Muscle layer of duodenum (tissue), 2 donors: ENCODE measurements at regions not wholly inside any gene's neighbourhood (a gene's known extent, or its start where the extent isn't known, plus 50 kb on each side); places are given as distances from the start of the nearest gene placed in this dataset.
"Not testable (repeated sequence)": the region's sequence is repeated elsewhere in the genome, so short reads cannot be mapped to it uniquely, and the experiment has no call there.

Source experiments
- H3K27ac ChIP-seq: one replicate; pipeline ENCODE4 v1.7.0; 2013; ENCODE audit warnings: mild to moderate bottlenecking, low read length
- H3K27me3 ChIP-seq: one replicate; pipeline ENCODE4 v1.7.0; 2013; ENCODE audit warnings: low read depth, mild to moderate bottlenecking, control low read depth, low read length
- H3K36me3 ChIP-seq, 2 donors: one replicate each; pipeline ENCODE4 v1.7.0; 2013; ENCODE audit warnings: low read length in 2 of 2, control low read depth in 1 of 2, mild to moderate bottlenecking in 1 of 2; ENCODE audit not compliant: insufficient read depth in 2 of 2, control insufficient read depth in 1 of 2
- H3K4me1 ChIP-seq, 2 donors: one replicate each; pipeline ENCODE4 v1.7.0; 2013; ENCODE audit warnings: low read length in 2 of 2, mild to moderate bottlenecking in 2 of 2, control low read depth in 1 of 2, moderate library complexity in 1 of 2; ENCODE audit not compliant: insufficient read depth in 2 of 2, control insufficient read depth in 1 of 2
- H3K4me3 ChIP-seq, 2 donors: one replicate each; pipeline ENCODE4 v1.7.0; 2013; ENCODE audit warnings: low read length in 2 of 2, low read depth in 1 of 2, mild to moderate bottlenecking in 1 of 2
- H3K9me3 ChIP-seq, 2 donors: one replicate each; pipeline ENCODE4 v1.7.0; 2013; ENCODE audit warnings: low read length in 2 of 2, control low read depth in 1 of 2, mild to moderate bottlenecking in 1 of 2; ENCODE audit not compliant: control insufficient read depth in 1 of 2
- donor health status: healthy.

DNA sequence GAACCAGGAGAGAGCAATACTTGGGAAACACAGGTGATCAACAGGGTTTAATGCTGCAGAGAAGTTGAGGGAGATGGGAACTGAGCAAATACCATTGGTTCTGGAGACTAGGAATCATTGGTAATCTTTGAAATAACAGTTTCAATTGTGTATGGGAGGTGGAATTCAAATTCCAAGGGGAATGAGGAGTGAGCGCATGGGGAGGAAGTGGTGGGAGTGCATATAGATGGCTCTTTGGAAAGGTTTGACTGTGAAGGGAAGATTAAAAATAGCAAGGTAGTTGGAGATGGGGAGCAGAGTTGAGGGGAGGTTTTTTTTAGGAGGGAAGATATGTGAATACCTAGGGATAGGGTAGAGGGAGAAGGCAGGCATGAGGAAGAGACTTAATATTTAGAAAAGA, 51.1 kb upstream of the ROPN1 start:
- Histone ChIP-seq H3K27ac (no peak overlapping the region), H3K27me3 (no peaks in the 10 kb centered on the region), H3K4me1 (no peaks in the 10 kb centered on the region), H3K36me3 (no peaks in the 10 kb centered on the region), H3K4me3 (no peak overlapping the region), H3K9me3 (no peaks in the 10 kb centered on the region)

DNA sequence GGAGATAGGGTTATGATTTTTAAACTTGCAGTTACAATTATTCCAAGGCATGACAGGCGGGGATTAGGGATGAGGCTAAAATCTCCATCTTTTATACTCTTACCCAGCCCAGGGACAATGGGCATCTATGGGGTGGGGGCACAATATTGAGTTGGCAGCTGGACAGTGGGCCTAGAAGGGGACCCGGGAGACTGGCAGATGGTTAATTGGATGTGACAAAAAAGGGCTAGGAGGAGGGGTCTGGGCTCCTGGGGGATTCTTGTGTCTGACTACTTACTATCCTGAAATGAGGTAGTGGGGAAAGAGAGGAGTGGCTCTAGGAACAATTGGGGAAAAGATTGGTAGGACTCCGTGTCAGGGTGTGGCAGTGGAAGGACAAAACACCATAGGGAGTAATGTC, 53.0 kb upstream of the ROPN1 start:
- no peak overlapping the region for H3K4me3 ChIP-seq
- no peaks in the 10 kb centered on the region for H3K9me3 ChIP-seq
- no peaks in the 10 kb centered on the region for H3K36me3 ChIP-seq
- no peaks in the 10 kb centered on the region for H3K4me1 ChIP-seq
- no peak overlapping the region for H3K27ac ChIP-seq
- no peaks in the 10 kb centered on the region for H3K27me3 ChIP-seq

DNA sequence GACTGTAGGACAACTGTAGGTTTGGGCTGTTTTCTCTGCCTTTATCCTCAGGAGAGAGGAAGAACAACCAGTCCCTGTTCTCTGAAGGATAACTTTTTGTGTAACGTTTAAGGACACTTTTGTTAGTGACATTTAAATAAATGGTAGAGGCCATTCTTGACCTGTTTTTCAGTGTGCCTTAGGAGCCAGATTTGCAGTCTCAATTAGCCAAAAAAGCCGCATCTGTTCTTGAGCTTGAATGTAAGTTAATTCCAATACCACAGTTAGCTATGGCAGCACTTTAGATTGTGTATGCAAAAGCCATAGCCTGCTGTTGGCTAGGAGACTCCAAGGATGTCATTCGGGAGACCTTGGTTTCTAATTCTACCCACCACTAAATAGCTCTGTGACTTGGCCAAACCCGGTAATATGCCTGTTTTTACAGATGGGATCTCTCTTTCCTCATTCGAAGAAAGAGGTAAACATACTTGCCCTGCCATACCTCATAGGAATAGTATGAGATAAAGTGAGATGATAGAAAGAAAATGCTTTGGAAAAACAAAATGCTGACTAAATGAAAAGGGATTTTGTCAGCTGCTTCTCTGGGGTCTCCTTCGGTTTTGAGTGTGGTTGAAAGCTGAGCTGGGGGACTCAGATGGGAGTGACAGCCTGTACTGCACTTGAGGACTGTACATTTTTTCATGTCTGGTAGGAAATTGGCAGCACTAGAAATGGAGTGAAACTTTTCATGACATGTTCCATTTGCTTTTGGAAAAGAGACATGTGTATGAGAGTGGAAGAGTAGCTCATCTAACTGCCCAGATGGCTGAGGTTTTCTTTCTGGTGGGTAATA, 57.3 kb upstream of the ROPN1 start:
- H3K36me3 ChIP-seq = no peaks in the 10 kb centered on the region
- no peaks in the 10 kb centered on the region for H3K9me3 ChIP-seq
- H3K27me3 ChIP-seq = no peaks in the 10 kb centered on the region
- H3K27ac ChIP-seq = no peak overlapping the region
- H3K4me3 ChIP-seq = no peak overlapping the region
- H3K4me1 ChIP-seq = no peaks in the 10 kb centered on the region

DNA sequence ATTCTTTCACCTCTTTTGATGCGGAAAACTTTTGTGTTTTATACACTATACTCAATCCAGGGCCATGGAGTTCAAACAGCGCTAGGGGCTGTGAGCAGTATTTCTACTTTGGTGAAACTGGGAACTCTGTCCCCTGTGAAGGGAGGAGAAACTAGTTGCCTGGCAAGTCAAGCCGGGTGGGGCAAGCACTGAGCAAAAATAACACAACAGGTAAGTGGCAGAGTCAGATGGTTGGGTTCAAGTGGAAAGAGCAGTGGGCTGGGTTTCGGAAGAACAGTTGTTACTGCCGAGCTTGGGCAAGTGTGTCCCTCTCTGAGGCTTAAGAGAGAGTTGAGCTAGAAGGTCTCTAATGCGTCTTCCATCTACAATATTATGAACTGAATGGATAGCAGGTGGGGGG, 59.7 kb upstream of the ROPN1 start:
- H3K4me1 ChIP-seq = no peaks in the 10 kb centered on the region
- H3K36me3 ChIP-seq = no peaks in the 10 kb centered on the region
- H3K27me3 ChIP-seq = no peaks in the 10 kb centered on the region
- no peak overlapping the region for H3K4me3 ChIP-seq
- H3K27ac ChIP-seq = no peak overlapping the region
- H3K9me3 ChIP-seq = no peaks in the 10 kb centered on the region

DNA sequence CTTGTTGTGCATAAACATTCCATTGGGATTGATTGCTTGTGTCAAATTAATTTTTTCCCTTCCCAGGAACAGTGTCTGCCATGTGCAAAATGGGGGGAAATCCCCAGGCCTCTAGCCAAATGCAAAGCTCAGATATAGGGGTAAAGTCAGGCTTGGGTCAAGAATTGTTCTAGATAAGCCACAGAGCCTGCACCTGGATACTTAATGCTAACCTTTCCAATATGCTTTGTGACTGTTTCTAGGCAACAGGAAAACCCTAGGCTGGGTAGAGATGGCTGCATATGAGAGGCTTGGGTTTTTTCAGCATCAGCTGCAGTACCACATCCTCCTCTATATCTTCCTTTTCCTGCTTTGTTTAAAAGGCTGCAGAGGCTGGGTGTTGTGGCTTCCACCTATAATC, 61.9 kb upstream of the ROPN1 start:
- H3K9me3 ChIP-seq = no peaks in the 10 kb centered on the region
- peaks cover 0 to 9% of the 10 kb centered on the region in 2 donors for H3K4me1 ChIP-seq
- H3K27me3 ChIP-seq = no peaks in the 10 kb centered on the region
- no peak overlapping the region for H3K4me3 ChIP-seq
- H3K27ac ChIP-seq = no peak overlapping the region
- no peaks in the 10 kb centered on the region for H3K36me3 ChIP-seq

DNA sequence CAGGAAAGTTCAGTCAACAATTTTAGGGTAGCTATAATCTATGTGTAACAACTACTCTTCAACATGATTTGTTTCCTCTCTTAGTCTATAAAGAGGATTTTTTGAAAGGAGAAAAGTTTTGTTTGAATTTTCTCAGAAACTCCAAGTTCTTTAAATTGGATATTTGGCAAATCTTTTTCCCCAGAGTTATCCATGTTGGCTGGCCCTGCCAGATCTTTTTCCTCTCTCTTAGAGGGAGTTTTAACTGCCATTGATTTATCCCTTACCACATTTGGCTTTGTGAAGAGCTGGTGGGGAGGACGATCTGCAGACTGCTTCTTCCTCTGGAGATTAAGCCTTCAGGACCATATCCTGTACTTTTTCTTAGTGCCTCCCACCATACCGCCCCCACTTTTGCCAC, 64.9 kb upstream of the ROPN1 start:
- no peak overlapping the region for H3K27ac ChIP-seq
- no peaks in the 10 kb centered on the region for H3K27me3 ChIP-seq
- no peaks in the 10 kb centered on the region for H3K36me3 ChIP-seq
- no peaks in the 10 kb centered on the region for H3K9me3 ChIP-seq
- no peak overlapping the region for H3K4me3 ChIP-seq
- H3K4me1 ChIP-seq = peaks cover 0 to 9% of the 10 kb centered on the region in 2 donors

DNA sequence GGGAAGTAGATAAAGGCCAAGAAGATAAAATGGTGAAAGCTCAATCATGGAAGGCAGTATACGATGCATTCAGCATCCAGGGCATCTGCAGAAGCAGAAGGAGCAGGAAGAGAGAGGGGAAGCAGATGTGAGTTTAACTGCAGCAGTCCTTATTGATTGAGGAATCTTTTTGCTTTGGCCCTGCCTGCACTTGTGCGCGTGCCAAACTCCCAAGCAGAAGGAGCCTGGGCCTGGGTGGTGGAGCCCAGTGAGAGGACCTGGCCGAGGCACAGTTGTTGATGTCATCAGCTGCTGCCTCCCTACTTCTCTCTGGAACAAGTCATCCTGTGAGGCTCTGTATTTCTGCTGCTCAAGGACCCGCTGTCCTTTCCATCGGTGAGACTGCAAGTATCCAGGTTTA, 65.5 kb upstream of the ROPN1 start:
- Histone ChIP-seq H3K27me3 (no peaks in the 10 kb centered on the region), H3K4me1 (peaks cover 0 to 9% of the 10 kb centered on the region in 2 donors), H3K4me3 (no peak overlapping the region), H3K36me3 (no peaks in the 10 kb centered on the region), H3K27ac (no peak overlapping the region), H3K9me3 (no peaks in the 10 kb centered on the region)

DNA sequence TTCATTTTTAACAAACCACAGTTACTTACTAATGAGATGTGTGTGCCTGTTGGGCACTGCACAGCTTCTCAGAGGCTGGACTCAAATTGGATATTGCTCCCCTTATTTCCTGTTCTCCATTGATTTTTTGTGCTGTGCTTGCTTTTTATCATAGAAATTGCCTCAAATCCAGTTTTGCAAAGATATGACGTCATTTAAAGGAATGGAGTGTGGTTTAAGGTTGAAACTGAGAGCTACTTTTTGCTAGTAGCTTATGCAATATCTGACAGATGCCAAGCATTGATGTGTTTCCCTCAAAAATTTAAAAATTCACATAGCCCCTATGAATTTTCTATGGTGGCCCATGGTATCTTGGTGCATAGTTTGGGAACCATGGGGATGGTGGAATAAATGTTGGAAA, 67.7 kb upstream of the ROPN1 start:
- H3K27me3 ChIP-seq = no peaks in the 10 kb centered on the region
- H3K36me3 ChIP-seq = no peaks in the 10 kb centered on the region
- H3K9me3 ChIP-seq = no peaks in the 10 kb centered on the region
- no peak overlapping the region for H3K4me3 ChIP-seq
- peaks cover 0 to 16% of the 10 kb centered on the region in 2 donors for H3K4me1 ChIP-seq
- H3K27ac ChIP-seq = no peak overlapping the region

DNA sequence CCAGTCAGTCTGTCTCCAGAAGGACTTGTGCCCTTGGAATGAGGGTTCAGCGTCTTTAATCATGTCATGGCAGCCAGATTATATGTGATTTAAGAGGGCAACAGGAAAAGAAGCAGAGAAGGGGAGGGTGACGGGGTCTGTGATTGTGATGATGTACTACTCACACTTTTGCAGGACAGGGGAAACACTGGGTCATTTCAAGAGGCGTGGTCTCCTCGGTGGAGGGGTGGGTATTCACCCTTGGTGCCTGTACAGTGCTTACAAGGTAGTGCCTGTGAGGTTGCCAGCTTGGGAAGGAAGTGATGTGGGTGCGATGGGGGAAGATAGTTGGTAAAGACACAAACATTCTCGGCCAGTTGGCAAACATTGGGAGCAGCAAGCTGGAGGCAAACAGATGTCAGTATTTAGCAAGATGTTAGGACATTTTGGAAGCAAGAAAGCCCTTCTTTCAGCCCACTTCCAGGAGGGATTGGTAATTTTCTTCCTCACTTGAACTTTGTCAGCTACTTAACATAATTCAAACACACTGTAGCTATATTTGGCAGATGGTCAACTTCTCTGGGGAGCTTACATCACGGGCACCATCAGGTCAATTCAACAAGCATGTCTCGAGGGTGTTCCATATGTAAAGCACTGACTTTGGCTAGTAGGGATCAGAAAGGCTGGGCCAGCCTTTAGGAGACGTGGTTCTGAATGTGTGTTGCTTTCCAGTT, 71.4 kb upstream of the ROPN1 start:
- H3K9me3 ChIP-seq = no peaks in the 10 kb centered on the region
- H3K36me3 ChIP-seq = no peaks in the 10 kb centered on the region
- H3K4me1 ChIP-seq = peaks cover 0 to 7% of the 10 kb centered on the region in 2 donors
- H3K4me3 ChIP-seq = no peak overlapping the region
- H3K27me3 ChIP-seq = no peaks in the 10 kb centered on the region
- no peak overlapping the region for H3K27ac ChIP-seq

DNA sequence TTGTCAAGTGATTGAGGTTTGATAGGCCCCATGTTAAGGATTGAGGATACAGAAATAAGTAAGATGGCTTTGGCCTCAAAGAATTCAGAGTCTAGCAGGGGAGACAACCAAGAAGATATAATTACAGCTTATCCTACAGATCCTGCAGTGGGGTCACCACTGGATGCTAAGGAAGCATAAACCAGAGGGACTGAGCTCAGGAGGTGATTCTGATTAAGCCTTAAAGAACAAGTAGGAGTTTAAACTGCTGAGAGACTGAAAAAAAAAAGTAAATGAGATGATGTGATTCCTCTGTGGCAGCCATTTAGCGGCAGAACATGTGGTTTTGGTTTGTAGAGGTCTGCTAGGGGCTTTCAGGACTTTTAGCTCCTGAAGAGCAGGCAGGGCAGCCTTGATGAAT, 72.1 kb upstream of the ROPN1 start:
- Histone ChIP-seq H3K4me3 (no peak overlapping the region), H3K27me3 (no peaks in the 10 kb centered on the region), H3K36me3 (no peaks in the 10 kb centered on the region), H3K9me3 (no peaks in the 10 kb centered on the region), H3K4me1 (peaks cover 0 to 7% of the 10 kb centered on the region in 2 donors), H3K27ac (no peak overlapping the region)

DNA sequence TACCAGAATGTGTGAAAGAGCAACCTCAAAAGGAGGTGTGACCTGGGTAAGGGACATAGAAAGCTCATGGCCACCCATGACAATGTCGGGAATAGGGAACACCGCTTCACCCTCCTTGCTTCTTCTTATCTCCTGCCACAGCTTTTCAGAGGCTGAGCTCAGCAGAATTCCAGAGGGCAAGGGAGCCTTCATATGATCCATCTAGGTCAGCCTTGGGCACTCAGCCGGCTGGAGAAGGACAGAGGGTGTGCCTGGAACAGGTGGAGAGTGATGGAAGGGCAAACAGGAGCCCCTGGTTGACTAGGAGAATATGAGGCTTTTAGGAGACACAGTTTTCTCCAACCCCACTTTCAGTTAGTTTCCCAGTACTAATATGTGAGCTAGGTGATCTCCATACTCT, 74.6 kb upstream of the ROPN1 start:
- H3K36me3 ChIP-seq, H3K27me3 ChIP-seq, H3K9me3 ChIP-seq, H3K4me3 ChIP-seq, H3K27ac ChIP-seq, H3K4me1 ChIP-seq: not testable (repeated sequence)

DNA sequence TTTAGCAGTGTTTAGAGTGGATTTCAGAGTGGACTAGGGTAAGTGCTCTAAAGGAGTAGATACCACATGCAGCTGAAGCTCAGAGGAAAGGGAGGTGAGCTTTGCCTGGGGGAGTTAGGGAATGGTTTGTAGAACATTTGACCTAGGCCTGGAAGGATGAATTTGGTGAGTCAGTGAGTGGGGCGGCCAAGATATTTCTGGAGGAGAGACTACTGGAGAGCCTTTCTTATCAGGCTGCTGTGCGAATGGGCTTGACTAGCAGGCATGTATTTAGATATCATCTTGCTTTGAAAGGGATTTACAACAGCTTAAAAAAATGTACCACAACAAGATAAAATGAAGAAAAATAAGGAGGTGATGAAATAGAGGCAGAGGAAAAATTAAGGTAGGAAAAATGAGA, 77.8 kb upstream of the ROPN1 start:
- not testable (repeated sequence) for H3K27me3 ChIP-seq, H3K36me3 ChIP-seq, H3K27ac ChIP-seq, H3K4me3 ChIP-seq, H3K9me3 ChIP-seq, H3K4me1 ChIP-seq
